ENCODE measurements at regions not wholly inside any gene's neighbourhood (a gene's known extent, or its start where the extent isn't known, plus 50 kb on each side); places are given as distances from the start of the nearest gene placed in this dataset.

- TF ChIP-seq ZGPAT (CRISPR knock-in tag; IDR thresholded peaks at IDR 0.05) (peak; percentile 93), ZNF276 (CRISPR knock-in tag; IDR thresholded peaks at IDR 0.05; ENCODE audit: low read depth) (no peak; the same call in 1 of the 2 replicates), ZFYVE20 (CRISPR knock-in tag; IDR thresholded peaks at IDR 0.05; ENCODE audit: borderline replicate concordance, low read depth) (no peak), HNF4G (IDR thresholded peaks at IDR 0.05; ENCODE audit: borderline replicate concordance, low read depth, low read length) (peak; percentile 100), HNF4G (CRISPR knock-in tag; IDR thresholded peaks at IDR 0.05; ENCODE audit: borderline replicate concordance, low read depth) (peak; percentile 100), SOX5 (CRISPR knock-in tag; IDR thresholded peaks at IDR 0.05; ENCODE audit: borderline replicate concordance) (peak; percentile 98), ZNF552 (CRISPR knock-in tag; IDR thresholded peaks at IDR 0.05; ENCODE audit: borderline replicate concordance) (0 out of 2 replicates have a peak, but pooled peaks have one; percentile 43), SKI (IDR thresholded peaks at IDR 0.05; ENCODE audit: partially characterized antibody) (peak; percentile 95), ADNP (CRISPR knock-in tag; IDR thresholded peaks at IDR 0.05) (no peak), RBFOX2 (IDR thresholded peaks at IDR 0.05; ENCODE audit: low read depth, low read length) (peak; percentile 80), THYN1 (CRISPR knock-in tag; IDR thresholded peaks at IDR 0.05; ENCODE audit: borderline replicate concordance, low read depth) (no peak), JUN (CRISPR knock-in tag; IDR thresholded peaks at IDR 0.05) (no peak), RFXANK (CRISPR knock-in tag; IDR thresholded peaks at IDR 0.05) (peak; percentile 92), ELK4 (CRISPR knock-in tag; IDR thresholded peaks at IDR 0.05; ENCODE audit: borderline replicate concordance) (no peak), SYNCRIP (IDR thresholded peaks at IDR 0.05; ENCODE audit: insufficient read depth, low read depth, low read length) (no peak), ELF4 (CRISPR knock-in tag; IDR thresholded peaks at IDR 0.05; ENCODE audit: borderline replicate concordance) (no peak), ARHGAP35 (CRISPR knock-in tag; IDR thresholded peaks at IDR 0.05; ENCODE audit: borderline replicate concordance) (peak; percentile 68; the same call in 1 of the 2 replicates), STAT5B (CRISPR knock-in tag; IDR thresholded peaks at IDR 0.05) (0 out of 2 replicates have a peak, but pooled peaks have one; percentile 67), GFI1 (CRISPR knock-in tag; IDR thresholded peaks at IDR 0.05; ENCODE audit: borderline replicate concordance) (peak; percentile 63; the same call in 1 of the 2 replicates), BRD4 (CRISPR knock-in tag; IDR thresholded peaks at IDR 0.05) (peak; percentile 97)
- TF ChIP-seq, protein P1, sequence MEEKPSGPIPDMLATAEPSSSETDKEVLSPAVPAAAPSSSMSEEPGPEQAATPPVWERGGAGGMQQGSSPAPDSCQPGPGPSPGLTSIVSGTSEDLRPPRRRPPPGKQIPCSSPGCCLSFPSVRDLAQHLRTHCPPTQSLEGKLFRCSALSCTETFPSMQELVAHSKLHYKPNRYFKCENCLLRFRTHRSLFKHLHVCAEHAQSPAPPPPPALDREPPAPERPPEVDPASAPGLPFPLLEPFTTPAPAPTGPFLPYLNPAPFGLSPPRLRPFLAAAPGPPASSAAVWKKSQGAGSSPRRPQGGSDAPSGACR (CRISPR knock-in tag; IDR thresholded peaks at IDR 0.05) = peak; percentile 86; the same call in 1 of the 2 replicates
- TF ChIP-seq, protein P2, sequence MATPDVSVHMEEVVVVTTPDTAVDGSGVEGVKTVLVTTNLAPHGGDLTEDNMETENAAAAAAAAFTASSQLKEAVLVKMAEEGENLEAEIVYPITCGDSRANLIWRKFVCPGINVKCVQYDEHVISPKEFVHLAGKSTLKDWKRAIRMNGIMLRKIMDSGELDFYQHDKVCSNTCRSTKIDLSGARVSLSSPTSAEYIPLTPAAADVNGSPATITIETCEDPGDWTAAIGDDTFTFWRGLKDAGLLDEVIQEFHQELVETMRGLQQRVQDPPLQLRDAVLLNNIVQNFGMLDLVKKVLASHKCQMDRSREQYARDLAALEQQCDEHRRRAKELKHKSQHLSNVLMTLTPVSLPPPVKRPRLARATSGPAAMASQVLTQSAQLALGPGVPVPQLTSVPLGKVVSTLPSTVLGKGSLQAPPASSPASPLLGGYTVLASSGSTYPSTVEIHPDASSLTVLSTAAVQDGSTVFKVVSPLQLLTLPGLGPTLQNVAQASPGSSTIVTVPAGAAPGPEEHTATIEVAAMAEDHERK (CRISPR knock-in tag; IDR thresholded peaks at IDR 0.05; ENCODE audit: low read depth) = no peak
- TF ChIP-seq, protein P3, sequence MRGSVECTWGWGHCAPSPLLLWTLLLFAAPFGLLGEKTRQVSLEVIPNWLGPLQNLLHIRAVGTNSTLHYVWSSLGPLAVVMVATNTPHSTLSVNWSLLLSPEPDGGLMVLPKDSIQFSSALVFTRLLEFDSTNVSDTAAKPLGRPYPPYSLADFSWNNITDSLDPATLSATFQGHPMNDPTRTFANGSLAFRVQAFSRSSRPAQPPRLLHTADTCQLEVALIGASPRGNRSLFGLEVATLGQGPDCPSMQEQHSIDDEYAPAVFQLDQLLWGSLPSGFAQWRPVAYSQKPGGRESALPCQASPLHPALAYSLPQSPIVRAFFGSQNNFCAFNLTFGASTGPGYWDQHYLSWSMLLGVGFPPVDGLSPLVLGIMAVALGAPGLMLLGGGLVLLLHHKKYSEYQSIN (CRISPR knock-in tag; IDR thresholded peaks at IDR 0.05; ENCODE audit: borderline replicate concordance) = no peak
These were observed 153.6 kb downstream of the FOXA2 start (continued) for GRCh38 chr20:22430746-22431168.

Measured in HepG2 (cell line).